IMR-90 (cell line): ENCODE measurements at regions not wholly inside any gene's neighbourhood (a gene's known extent, or its start where the extent isn't known, plus 50 kb on each side); places are given as distances from the start of the nearest gene placed in this dataset.

ENCODE experiments used
- ATAC-seq: fragments of 200-7000 bp; cut with Tn5 transposase; 2 replicates; pipeline ENCODE4 v1.9.1; 2020; ENCODE audit warnings: low read depth, mild to moderate bottlenecking, moderate library complexity
- BruUV-seq: library from RNA; stranded (reverse); fragments of 400-500 nt; replicated peaks from 2 replicates; lab custom pipeline; 2021; lab: Mats Ljungman, UMichigan
- CTCF ChIA-PET: fragments of 300-600 bp; formaldehyde crosslinking; extraction: SDS; loops from one replicate; lab custom pipeline; 2021; ENCODE audit warnings: antibody characterized with exemption; lab: Yijun Ruan, JAX
- POLR2A ChIA-PET: fragments of 300-600 bp; sonication (Branson Sonifier 250); formaldehyde crosslinking; loops from one replicate; lab custom pipeline; 2022; ENCODE audit warnings: antibody characterized with exemption; ENCODE audit not compliant: unreplicated experiment; lab: Charles Lee
- DNase-seq: peaks from one replicate; pipeline ENCODE4 v3.0.0; 2013
- H2AFZ ChIP-seq: replicated peaks from 2 replicates; pipeline ENCODE3; 2013; ENCODE audit warnings: low read length, mild to moderate bottlenecking; ENCODE audit not compliant: poor library complexity
- H2AK5ac ChIP-seq: 2 replicates; pipeline ENCODE4 v1.6.1; 2013; ENCODE audit warnings: low read depth, low read length, inconsistent platforms
- H2AK9ac ChIP-seq: replicated peaks from 2 replicates; pipeline ENCODE3; 2013; ENCODE audit warnings: mild to moderate bottlenecking, low read depth, low read length, moderate library complexity; ENCODE audit not compliant: poor library complexity
- H2BK120ac ChIP-seq: 2 replicates; pipeline ENCODE4 v1.6.1; 2013; ENCODE audit warnings: low read depth, low read length, inconsistent platforms
- H2BK15ac ChIP-seq: 3 replicates; pipeline ENCODE4 v1.6.1; 2013; ENCODE audit warnings: low read depth, low read length, inconsistent platforms
- H2BK20ac ChIP-seq: 2 replicates; pipeline ENCODE4 v1.6.1; 2013; ENCODE audit warnings: low read depth, mild to moderate bottlenecking, inconsistent platforms, low read length, moderate library complexity
- H2BK5ac ChIP-seq: 2 replicates; pipeline ENCODE4 v1.6.1; 2013; ENCODE audit warnings: mild to moderate bottlenecking, low read depth, low read length, inconsistent platforms; ENCODE audit not compliant: poor library complexity, severe bottlenecking
- H3K14ac ChIP-seq: replicated peaks from 2 replicates; pipeline ENCODE4 v1.6.1; 2013; ENCODE audit warnings: low read depth, low read length, inconsistent platforms
- H3K18ac ChIP-seq: 2 replicates; pipeline ENCODE4 v1.6.1; 2013; ENCODE audit warnings: low read depth, low read length, control low read depth
- H3K23ac ChIP-seq: 2 replicates; pipeline ENCODE4 v1.6.1; 2013; ENCODE audit warnings: low read depth, low read length, inconsistent platforms
- H3K27ac ChIP-seq: 2 replicates; pipeline ENCODE4 v1.5.1; 2013; ENCODE audit warnings: mild to moderate bottlenecking, control low read depth, low read length; ENCODE audit not compliant: insufficient read depth
- H3K27me3 ChIP-seq: 2 replicates; pipeline ENCODE4 v1.6.1; 2013; ENCODE audit warnings: low read length; ENCODE audit not compliant: control insufficient read depth, insufficient read depth
- H3K36me3 ChIP-seq: 2 replicates; pipeline ENCODE4 v1.6.1; 2013; ENCODE audit warnings: low read length, mixed read lengths; ENCODE audit not compliant: control insufficient read depth, insufficient read depth
- H3K4ac ChIP-seq: 2 replicates; pipeline ENCODE4 v1.6.1; 2013; ENCODE audit warnings: low read depth, low read length, inconsistent platforms
- H3K4me1 ChIP-seq: 2 replicates; pipeline ENCODE4 v1.6.1; 2013; ENCODE audit warnings: low read length, mixed read lengths; ENCODE audit not compliant: control insufficient read depth, insufficient read depth
- H3K4me2 ChIP-seq: 2 replicates; pipeline ENCODE4 v1.6.1; 2013; ENCODE audit warnings: low read depth, mild to moderate bottlenecking, control low read depth, low read length, moderate library complexity
- H3K4me3 ChIP-seq: 2 replicates; pipeline ENCODE4 v1.5.1; 2013; ENCODE audit warnings: low read depth, mild to moderate bottlenecking, control low read depth, low read length, moderate library complexity; ENCODE audit not compliant: insufficient read depth
- H3K56ac ChIP-seq: 2 replicates; pipeline ENCODE4 v1.6.1; 2013; ENCODE audit warnings: low read length, inconsistent platforms; ENCODE audit not compliant: insufficient read depth; ENCODE audit errors: extremely low read depth
- H3K79me1 ChIP-seq, 2 experiments: 2 replicates each; pipeline ENCODE4 v1.6.1; 2013; ENCODE audit warnings: low read length in 2 of 2, inconsistent platforms in 1 of 2, low read depth in 1 of 2
- H3K9ac ChIP-seq: 2 replicates; pipeline ENCODE4 v1.6.1; 2013; ENCODE audit warnings: low read depth, low read length, control low read depth
- H3K9me1 ChIP-seq: 2 replicates; pipeline ENCODE4 v1.6.1; 2013; ENCODE audit warnings: low read length, inconsistent platforms; ENCODE audit not compliant: insufficient read depth
- H3K9me3 ChIP-seq: 2 replicates; pipeline ENCODE4 v1.6.1; 2013; ENCODE audit warnings: low read length; ENCODE audit not compliant: control insufficient read depth, insufficient read depth
- H4K20me1 ChIP-seq: 2 replicates; pipeline ENCODE4 v1.6.1; 2013; ENCODE audit warnings: low read length, inconsistent platforms; ENCODE audit not compliant: insufficient read depth
- H4K5ac ChIP-seq: 2 replicates; pipeline ENCODE4 v1.6.1; 2013; ENCODE audit warnings: mild to moderate bottlenecking, low read depth, low read length, control low read depth
- H4K8ac ChIP-seq, 2 experiments: 2 replicates each; pipeline ENCODE4 v1.6.1; 2013; ENCODE audit warnings: low read depth in 2 of 2, low read length in 2 of 2, control low read depth in 1 of 2, inconsistent platforms in 1 of 2
- H4K91ac ChIP-seq: 2 replicates; pipeline ENCODE4 v1.6.1; 2013; ENCODE audit warnings: low read depth, low read length, inconsistent platforms; ENCODE audit not compliant: insufficient read depth
- BHLHE40 ChIP-seq: fragments of 150-350 bp; IDR thresholded peaks from 2 replicates; pipeline ENCODE4 v1.6.1; 2016; ENCODE audit warnings: mild to moderate bottlenecking, low read depth, low read length
- CHD1 ChIP-seq: IDR thresholded peaks from 2 replicates; pipeline ENCODE4 v1.6.1; 2012; ENCODE audit warnings: low read depth, low read length, improper control_type of control experiment
- FOS ChIP-seq: fragments of 150-350 bp; IDR thresholded peaks from 2 replicates; pipeline ENCODE4 v1.6.1; 2016; ENCODE audit warnings: low read depth, low read length
- MAFK ChIP-seq: IDR thresholded peaks from 2 replicates; pipeline ENCODE4 v1.6.1; 2012; ENCODE audit warnings: low read depth, low read length, improper control_type of control experiment
- MAZ ChIP-seq: IDR thresholded peaks from 2 replicates; pipeline ENCODE4 v1.6.1; 2012; ENCODE audit warnings: low read depth, mild to moderate bottlenecking, low read length, improper control_type of control experiment, moderate library complexity, borderline replicate concordance
- NFE2L2 ChIP-seq: fragments of 150-350 bp; IDR thresholded peaks from 2 replicates; pipeline ENCODE4 v1.6.1; 2016; ENCODE audit warnings: low read depth, mild to moderate bottlenecking, low read length
- POLR2A ChIP-seq: IDR thresholded peaks from 2 replicates; pipeline ENCODE4 v1.6.1; 2012; ENCODE audit warnings: mild to moderate bottlenecking, low read depth, low read length
- RAD21 ChIP-seq: IDR thresholded peaks from 2 replicates; pipeline ENCODE4 v1.6.1; 2012; ENCODE audit warnings: low read length, improper control_type of control experiment
- WGBS, 2 experiments: methylation state at CpG; one replicate each; pipeline versions ENCODE4 v1.1.5 to v1.1.7; 2013; ENCODE audit warnings: missing lambda C conversion rate in 2 of 2; ENCODE audit not compliant: insufficient read length in 1 of 2; ENCODE audit errors: extremely low coverage in 2 of 2; 5-methylcytosine and 5-hydroxymethylcytosine counted together
- dilution Hi-C: fragments of 300-500 bp; cut with HindIII; formaldehyde crosslinking; loops from one replicate; pipeline ENCODE4 v1.14.3; 2018; ENCODE audit warnings: low sequenced_read_pairs; ENCODE audit not compliant: unreplicated experiment
- in situ Hi-C: fragments of 300-500 bp; cut with MboI; formaldehyde crosslinking; loops from 3 replicates; pipeline ENCODE4 v1.14.3; 2019; ENCODE audit warnings: low sequenced_read_pairs, inconsistent platforms, mixed read lengths
- intact Hi-C: fragments of 100-400 bp; cut with micrococcal nuclease; formaldehyde crosslinking; loops from 2 replicates; pipeline ENCODE4 v1.10.0; 2022
- TF ChIP-seq, protein P1 (sequence below): fragments of 150-350 bp; IDR thresholded peaks from 2 replicates; pipeline ENCODE4 v1.6.1; 2016; ENCODE audit warnings: low read depth, mild to moderate bottlenecking, low read length, moderate library complexity, borderline replicate concordance
- TF ChIP-seq, protein P2 (sequence below): fragments of 150-350 bp; IDR thresholded peaks from 2 replicates; pipeline ENCODE4 v1.6.1; 2017; ENCODE audit warnings: mild to moderate bottlenecking, antibody characterized with exemption, low read length, low read depth

DNA sequence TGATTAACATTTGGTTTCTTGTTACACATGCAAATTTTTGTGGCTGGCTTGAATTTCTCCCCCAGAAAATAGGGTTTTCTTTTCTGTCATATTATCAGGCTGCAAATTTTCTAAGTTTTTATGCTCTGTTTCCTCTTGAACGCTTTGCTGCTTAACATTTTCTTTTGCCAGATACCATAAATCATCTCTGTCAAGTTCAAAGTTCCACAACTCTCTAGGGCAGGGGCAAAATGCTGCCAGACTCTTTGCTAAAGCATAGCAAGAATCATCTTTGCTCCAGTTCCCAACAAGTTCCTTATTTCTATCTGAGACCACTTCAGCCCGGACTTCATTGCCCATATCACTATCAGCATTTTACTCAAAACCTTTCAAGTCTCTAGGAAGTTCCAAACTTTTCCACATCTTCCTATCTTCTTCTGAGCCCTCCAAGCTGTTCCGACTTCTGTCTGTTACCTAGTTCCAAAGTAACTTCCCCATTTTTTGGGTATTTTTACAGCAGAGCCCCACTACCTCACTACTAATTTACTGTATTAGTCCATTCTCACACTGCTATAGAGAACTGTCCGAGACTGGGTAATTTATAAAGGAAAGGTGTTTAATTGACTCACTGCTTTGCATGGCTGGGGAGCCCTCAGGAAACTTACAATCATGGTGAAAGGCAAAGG lies 486.9 kb upstream of the NCAM2 start:
- BruUV-seq, result no TSS peak

More for the DNA sequence above, 486.9 kb upstream of the NCAM2 start:
- no peak overlapping the region for H3K56ac ChIP-seq
- no peak overlapping the region for H2BK120ac ChIP-seq
- no peaks in the 10 kb centered on the region for H4K20me1 ChIP-seq
- H2AK5ac ChIP-seq, result no peak overlapping the region
- peaks cover 23% of the 10 kb centered on the region for H3K9me3 ChIP-seq
- H2BK20ac ChIP-seq, result no peak overlapping the region
- no peak overlapping the region for H3K4me2 ChIP-seq
- ChIA-PET POLR2A (no interaction called here), CTCF (no interaction called here)
- no peak overlapping the region for H3K14ac ChIP-seq
- TF ChIP-seq, protein P1, sequence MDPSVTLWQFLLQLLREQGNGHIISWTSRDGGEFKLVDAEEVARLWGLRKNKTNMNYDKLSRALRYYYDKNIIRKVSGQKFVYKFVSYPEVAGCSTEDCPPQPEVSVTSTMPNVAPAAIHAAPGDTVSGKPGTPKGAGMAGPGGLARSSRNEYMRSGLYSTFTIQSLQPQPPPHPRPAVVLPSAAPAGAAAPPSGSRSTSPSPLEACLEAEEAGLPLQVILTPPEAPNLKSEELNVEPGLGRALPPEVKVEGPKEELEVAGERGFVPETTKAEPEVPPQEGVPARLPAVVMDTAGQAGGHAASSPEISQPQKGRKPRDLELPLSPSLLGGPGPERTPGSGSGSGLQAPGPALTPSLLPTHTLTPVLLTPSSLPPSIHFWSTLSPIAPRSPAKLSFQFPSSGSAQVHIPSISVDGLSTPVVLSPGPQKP, result no peak
- TF ChIP-seq MAZ (no peak), POLR2A (no peak), RAD21 (no peak), BHLHE40 (no peak), FOS (no peak), MAFK (no peak), CHD1 (no peak), NFE2L2 (no peak)
- TF ChIP-seq, protein P2, sequence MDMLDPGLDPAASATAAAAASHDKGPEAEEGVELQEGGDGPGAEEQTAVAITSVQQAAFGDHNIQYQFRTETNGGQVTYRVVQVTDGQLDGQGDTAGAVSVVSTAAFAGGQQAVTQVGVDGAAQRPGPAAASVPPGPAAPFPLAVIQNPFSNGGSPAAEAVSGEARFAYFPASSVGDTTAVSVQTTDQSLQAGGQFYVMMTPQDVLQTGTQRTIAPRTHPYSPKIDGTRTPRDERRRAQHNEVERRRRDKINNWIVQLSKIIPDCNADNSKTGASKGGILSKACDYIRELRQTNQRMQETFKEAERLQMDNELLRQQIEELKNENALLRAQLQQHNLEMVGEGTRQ, result no peak
- H3K79me1 ChIP-seq, result no peaks in the 10 kb centered on the region
- ATAC-seq (no peak), DNase-seq (no peak)
- H2AFZ ChIP-seq, result no peak overlapping the region
- H3K9me1 ChIP-seq, result no peaks in the 10 kb centered on the region
- intact Hi-C loops (no loop called here), dilution Hi-C loops (no loop called here), in situ Hi-C loops (no loop called here)
- H3K18ac ChIP-seq, result no peak overlapping the region
- H3K27ac ChIP-seq, result no peak overlapping the region
- H4K91ac ChIP-seq, result no peak overlapping the region
- no peak overlapping the region for H2BK5ac ChIP-seq
- no peaks in the 10 kb centered on the region for H3K36me3 ChIP-seq
- no peak overlapping the region for H3K23ac ChIP-seq
- H3K4me3 ChIP-seq, result no peak overlapping the region
- H2BK15ac ChIP-seq, result no peak overlapping the region
- no peak overlapping the region for H3K4ac ChIP-seq
- no peak overlapping the region for H3K9ac ChIP-seq
- H3K27me3 ChIP-seq, result no peaks in the 10 kb centered on the region
- 40% methylated on average over 2 of the region's 4 CpGs; no CpG with 5 or more reads in 1 of the 2 experiments for WGBS, 2 experiments
- H2AK9ac ChIP-seq, result no peak overlapping the region
- H3K4me1 ChIP-seq, result no peaks in the 10 kb centered on the region
- no peak overlapping the region for H4K5ac ChIP-seq
- H4K8ac ChIP-seq, result no peak overlapping the region
